CD4-positive, alpha-beta T cell treated with Interleukin-2 at 100 ng/mL for 4 hours (primary cell): ENCODE measurements at regions not wholly inside any gene's neighbourhood (a gene's known extent, or its start where the extent isn't known, plus 50 kb on each side); places are given as distances from the start of the nearest gene placed in this dataset.
"Not testable (repeated sequence)": the region's sequence is repeated elsewhere in the genome, so short reads cannot be mapped to it uniquely, and the experiment has no call there.

Experiments
- DNase-seq: peaks from one replicate; pipeline ENCODE4 v3.0.0-alpha.2; 2020; ENCODE audit warnings: low spot score

GRCh38 chr4:62457356-62457755, 1257.2 kb downstream of the ADGRL3 start:
- DNase-seq = no peak

DNA sequence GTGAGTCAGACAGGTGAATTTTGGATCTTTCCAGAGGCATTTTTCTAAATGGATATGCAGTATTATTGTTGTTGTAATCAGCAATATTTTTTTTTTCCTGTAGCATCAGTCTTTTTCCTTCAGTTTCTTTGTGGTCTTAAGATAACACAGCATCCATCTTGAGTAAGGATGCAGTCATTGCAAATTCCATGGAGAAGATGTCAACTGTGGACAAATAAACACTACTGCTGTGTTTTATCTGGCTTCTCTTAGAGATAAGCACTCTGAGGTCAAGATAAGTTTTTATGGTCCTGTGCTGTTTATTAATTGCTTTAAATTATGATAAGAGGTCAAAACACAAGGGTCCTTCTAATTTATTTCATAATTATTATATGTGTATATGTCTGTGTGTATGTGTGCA, 1255.7 kb downstream of the ADGRL3 start:
- no peak for DNase-seq

DNA sequence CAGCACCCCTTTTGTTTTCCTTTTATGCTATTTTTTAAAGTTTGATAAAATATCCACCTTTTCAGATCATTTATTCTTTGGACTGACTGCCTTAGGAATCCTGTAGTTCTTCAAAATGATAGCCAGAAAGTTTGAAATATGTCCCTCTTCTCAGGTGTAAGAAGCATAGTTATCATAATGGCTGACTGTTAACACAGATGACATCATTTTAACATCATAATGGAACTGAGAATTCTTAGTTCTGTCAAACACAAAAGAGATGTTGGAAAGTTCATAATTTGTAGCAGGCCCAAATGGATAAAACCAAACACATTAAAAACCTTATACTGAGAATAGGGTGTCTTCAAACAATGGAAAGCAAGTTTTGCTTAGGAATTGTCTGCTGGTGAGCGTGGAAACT, 1254.4 kb downstream of the ADGRL3 start:
- no peak for DNase-seq

DNA sequence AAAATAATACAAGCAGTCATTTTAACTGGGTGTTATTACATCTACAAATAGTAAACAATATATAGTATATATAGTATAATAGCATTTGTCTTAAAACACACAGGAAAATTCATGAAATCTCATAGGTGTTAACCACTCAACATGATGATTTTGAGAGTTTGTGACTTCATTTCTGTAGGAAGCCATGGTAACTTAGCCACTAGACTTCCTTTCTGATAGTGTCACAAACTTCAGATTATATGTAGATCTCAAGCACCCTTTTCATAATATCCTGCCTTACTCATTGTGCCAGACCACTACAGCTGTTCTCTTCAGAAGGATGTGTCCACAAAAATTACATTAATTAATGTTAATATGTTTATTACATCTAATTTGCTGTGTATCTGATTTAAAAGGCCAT, 1250.6 kb downstream of the ADGRL3 start:
- no peak for DNase-seq

DNA sequence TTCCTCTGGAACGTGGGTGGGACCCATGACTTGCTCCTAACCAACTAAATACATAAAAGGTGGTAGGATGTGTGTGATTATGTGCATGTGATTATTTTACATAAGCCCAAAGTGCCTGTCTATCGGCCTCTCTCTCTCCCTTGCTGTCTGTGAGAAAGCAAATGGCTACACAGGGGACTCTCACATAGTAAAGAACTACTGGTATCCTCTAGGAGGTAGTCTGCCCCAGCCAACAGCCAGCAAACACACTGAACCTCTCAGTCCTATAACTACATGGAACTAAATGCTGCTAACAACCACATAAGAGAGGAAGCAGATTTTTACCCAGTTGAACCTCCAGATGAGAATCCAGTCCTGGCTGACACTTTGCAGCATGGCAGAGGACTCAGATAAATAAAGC, 1249.4 kb downstream of the ADGRL3 start:
- DNase-seq = no peak

GRCh38 chr4:62448911-62449310, 1248.8 kb downstream of the ADGRL3 start:
- no peak for DNase-seq

DNA sequence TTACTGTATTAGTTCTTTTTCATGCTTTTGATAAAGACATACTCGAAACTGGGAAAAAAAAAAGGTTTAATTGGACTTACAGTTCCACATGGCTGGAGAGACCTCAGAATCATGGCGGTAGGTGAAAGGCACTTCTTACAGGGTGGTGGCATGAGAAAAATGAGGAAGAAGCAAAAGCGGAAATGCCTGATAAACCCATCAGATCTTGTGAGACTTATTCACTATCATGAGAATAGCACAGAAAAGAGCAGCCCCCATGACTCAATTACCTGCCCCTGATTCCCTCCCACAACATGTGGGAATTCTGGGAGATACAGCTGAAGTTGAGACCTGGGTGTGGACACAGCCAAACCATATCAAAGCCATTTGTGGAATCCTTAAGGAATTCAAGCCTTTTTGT, 1238.9 kb downstream of the ADGRL3 start:
- no peak for DNase-seq

DNA sequence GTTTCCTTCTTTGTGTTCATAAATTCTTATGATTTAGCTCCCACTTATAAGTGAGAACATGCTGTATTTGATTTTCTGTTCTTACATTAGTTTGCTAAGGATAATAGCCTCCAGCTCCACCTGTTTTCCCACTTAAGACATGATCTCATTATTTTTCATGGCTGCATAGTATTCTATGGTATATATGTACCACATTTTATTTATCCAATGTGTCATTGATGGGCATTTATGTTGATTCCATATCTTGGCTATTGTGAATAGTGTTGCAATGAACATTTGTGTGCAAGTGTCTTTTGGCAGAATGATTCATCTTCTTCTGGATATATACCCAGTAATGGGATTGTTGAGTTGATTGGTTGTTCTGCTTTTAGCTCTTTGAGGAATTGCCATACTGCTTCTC, 1234.8 kb downstream of the ADGRL3 start:
- no peak for DNase-seq

GRCh38 chr4:62431513-62432231, 1231.5 kb downstream of the ADGRL3 start:
- not testable (repeated sequence) for DNase-seq

GRCh38 chr4:62429297-62429696, 1229.2 kb downstream of the ADGRL3 start:
- no peak for DNase-seq

DNA sequence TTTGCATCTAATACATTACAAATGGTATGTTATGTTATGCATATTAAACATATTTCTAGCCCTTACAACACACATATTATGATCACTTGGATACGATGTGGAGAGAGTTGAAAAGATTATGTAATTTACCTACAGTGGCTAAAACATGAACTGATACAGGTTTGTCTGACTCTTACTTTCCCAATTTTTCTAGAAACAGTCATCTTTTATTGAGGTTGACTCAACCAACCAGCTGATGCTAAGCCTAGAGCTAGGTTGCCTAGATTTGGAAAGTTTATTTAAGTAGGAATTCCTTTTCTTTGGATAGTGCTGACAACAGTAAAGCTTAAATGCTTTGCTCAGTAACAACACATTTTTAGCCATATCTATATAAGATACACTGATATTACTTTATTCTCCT, 1215.1 kb downstream of the ADGRL3 start:
- DNase-seq = no peak

DNA sequence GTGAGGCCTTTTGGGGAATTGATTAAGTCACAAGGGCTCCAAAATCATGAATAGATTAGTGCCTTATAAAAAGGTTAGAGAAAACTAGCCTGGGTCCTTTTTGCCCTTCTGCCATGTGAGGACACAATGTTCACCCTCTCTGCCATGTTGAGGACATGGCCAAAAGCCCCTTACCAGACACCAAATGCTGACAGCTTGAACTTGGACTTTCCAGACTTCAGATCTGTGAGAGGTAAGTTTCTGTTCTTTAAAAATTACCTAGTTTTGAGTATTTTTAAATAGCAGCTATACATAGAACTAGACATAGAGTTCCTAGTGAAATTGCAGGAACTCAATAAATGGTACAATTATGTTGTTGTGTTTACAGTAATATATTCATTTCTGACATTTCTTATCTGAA, 1214.4 kb downstream of the ADGRL3 start:
- no peak for DNase-seq

DNA sequence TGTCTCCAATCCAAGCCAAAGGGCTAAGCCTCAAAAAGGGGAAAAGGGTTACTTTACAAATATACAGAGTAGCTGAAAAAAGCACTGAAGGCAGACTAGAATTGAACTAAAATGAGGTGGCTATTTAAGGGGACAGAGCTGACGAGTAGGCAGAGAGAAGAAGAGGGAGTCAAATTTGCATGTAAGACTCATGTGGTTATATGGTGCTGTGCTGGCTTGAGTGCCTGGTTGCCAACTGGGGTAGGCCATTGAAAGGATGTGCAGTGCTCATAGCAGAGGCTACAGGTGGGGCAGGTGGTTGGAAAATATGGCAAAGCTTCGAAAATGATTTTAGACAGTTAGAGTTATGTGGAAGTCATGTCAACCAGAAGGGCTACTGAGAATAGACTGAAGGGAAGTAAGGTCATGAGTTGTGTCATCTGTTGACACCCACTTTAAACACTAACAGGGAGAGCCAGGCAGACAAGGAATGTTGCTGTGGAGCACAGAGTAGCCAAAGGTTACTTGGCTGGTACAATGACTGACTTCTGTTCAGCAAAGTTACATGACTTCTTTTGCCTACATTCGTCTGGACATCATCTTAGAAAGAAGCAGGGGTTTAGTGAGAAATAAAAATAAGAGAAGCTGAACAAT, 1210.4 kb downstream of the ADGRL3 start:
- no peak for DNase-seq

- no peak for DNase-seq
Measured at GRCh38 chr4:62408454-62408853, 1208.3 kb downstream of the ADGRL3 start.

DNA sequence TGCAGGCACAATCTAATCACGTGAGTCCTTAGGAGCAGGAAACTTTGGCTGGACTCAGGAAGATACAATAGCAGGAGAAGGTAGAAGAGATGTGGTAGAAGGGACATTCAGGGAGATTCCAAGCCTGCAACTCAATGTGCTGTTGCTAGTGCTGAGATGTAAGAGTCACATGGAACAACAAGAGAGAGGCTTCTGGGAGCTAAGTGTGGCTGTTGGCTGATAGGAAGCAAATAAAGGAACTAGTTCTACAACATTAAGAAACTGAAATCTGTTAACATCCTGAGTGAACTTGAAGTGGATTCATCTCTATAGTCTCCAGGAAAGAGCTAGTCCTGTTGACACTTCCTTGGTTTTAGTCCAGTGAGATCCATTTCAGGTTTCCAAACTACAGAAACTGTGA, 1207.4 kb downstream of the ADGRL3 start:
- DNase-seq = no peak

DNA sequence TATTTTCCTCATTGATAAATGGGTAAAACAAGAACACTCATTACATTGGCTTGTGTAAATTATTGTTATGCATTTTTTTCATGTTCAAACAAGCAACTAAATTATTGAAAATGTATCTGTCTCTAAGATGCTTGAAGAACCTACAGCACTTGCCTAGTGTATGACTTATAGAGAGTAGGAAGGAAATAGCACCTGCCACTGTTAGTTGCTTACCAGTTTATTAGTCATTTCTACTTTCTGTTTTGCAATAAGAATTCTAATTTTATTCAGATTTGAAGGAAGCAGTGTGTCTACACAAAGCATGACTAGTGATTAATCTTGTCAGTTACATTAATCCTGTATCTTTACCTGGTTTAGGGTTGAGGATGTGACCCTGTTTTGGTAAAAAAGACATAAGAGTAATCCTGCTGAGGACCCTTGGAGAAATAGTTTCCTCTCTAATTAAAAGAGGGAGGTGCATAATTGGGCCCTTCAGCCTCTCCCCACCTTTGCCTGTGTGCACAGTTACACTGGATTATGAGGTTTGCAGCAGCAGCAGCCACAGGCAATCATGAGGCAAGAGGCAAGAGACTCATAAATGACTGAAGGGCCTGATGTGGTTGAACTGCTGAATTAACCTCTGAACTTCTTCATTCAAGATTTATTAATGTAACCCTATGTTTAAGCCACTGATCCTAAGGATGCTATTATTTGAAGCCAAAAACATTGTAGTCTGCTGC, 1202.1 kb downstream of the ADGRL3 start:
- no peak for DNase-seq

DNA sequence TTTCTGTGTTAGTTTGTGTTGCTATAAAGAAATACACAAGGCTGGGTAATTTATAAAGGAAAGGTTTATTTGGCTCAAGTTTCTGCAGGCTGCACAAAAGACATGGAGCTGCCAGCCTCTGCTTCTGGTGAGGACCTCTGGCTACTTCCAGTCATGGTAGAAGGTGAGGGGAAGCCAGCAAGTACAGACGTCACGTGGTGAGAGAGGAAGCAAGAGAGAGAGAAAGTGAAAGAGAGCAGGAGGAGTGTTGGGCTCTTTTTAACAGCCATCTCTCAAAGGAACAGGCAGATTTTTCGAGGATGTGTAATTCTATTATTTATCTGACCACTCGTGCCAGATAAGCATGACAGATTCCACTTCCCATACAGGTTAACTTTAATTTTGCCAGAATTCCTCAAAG, 1199.1 kb downstream of the ADGRL3 start:
- no peak for DNase-seq

GRCh38 chr4:62398318-62398717, 1198.2 kb downstream of the ADGRL3 start:
- no peak for DNase-seq

GRCh38 chr4:62394766-62395165, 1194.6 kb downstream of the ADGRL3 start:
- DNase-seq = no peak

- DNase-seq = no peak
Measured at GRCh38 chr4:62387808-62388207, 1187.7 kb downstream of the ADGRL3 start.

DNA sequence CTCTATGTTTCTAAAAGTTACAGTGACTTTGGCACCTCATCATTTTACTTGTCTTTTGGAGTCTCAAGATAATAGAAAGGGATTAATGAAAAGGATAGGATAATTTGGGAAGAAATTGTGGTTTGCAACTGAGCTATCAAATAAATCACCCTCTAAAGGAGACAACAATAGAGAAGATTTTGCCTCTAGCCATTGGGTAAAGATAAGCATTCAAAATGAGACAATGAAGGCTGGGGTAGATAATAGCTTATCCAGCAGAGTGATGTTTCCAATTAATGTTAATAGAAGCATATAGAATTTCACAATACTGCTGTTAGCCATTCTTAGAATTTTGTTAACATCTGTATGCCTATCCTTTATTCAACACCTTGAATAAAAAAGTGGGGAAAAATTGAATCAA, 1177.6 kb downstream of the ADGRL3 start:
- DNase-seq = no peak

DNA sequence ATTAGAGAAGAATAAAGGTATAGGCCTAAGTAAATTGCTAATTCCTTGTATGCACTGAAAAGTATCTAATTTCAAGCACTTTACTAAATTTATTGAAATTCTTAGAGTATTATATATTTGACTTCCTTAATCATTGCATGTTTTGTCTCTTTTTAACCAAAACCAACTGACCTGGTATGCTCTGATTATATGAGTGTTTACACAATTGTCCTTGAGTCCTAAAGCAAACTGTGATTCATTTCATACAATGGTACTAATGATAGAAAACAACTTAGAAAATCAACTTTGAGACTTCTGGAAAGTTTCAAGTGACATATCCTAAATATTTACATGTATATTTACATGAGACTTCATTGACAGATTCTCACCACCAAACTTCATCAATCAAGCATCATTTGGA, 1177.1 kb downstream of the ADGRL3 start:
- no peak for DNase-seq

- DNase-seq = no peak
Measured at GRCh38 chr4:62366939-62367338, 1166.8 kb downstream of the ADGRL3 start.
